ENCODE measurements at regions not wholly inside any gene's neighbourhood (a gene's known extent, or its start where the extent isn't known, plus 50 kb on each side); places are given as distances from the start of the nearest gene placed in this dataset.
"Not testable (repeated sequence)": the region's sequence is repeated elsewhere in the genome, so short reads cannot be mapped to it uniquely, and the experiment has no call there.

- no peak for TF ChIP-seq NFAT5 (CRISPR knock-in tag; IDR thresholded peaks at IDR 0.05)
- TF ChIP-seq ZNF614 (CRISPR knock-in tag; IDR thresholded peaks at IDR 0.05; ENCODE audit: borderline replicate concordance), result no peak
- TF ChIP-seq CENPX (CRISPR knock-in tag; IDR thresholded peaks at IDR 0.05), result no peak
- TF ChIP-seq SKIL (CRISPR knock-in tag; IDR thresholded peaks at IDR 0.05; ENCODE audit: borderline replicate concordance), result no peak
These were observed 76.1 kb upstream of the KCTD1 start (continued) for GRCh38 chr18:26624443-26624842.

GRCh38 chr18:26623314-26623713 lies 75.0 kb upstream of the KCTD1 start:
- POLR2A ChIA-PET; H3K27ac ChIP-seq (ENCODE audit: extremely low read length, insufficient read depth, low read length); ATAC-seq; in situ Hi-C loops (cut with HindIII; ENCODE audit: extremely low pct_ligation_motif_present, low pct_unique_long_range_greater_than_20kb); H3K79me2 ChIP-seq (ENCODE audit: insufficient read depth, low read length); H3K27me3 ChIP-seq (ENCODE audit: control insufficient read depth in 1 of 2, insufficient read depth in 2 of 2, low read length in 2 of 2); BruUV-seq (replicated peaks); H3K4me2 ChIP-seq (ENCODE audit: low read depth, low read length); CTCF ChIA-PET (ENCODE audit: low intra/inter-chr PET ratio, low total read pairs); FAIRE-seq; H2AFZ ChIP-seq (ENCODE audit: low read length); H3K4me3 ChIP-seq (replicated peaks in 1 of 3; ENCODE audit: insufficient read depth in 1 of 3, low read depth in 2 of 3, low read length in 3 of 3); H3K36me3 ChIP-seq (replicated peaks in 1 of 2; ENCODE audit: control insufficient read depth in 1 of 2, insufficient read depth in 2 of 2, low read length in 2 of 2); H4K20me1 ChIP-seq (ENCODE audit: insufficient read depth, low read length); H3K4me1 ChIP-seq (ENCODE audit: insufficient read depth, low read length); H3K9ac ChIP-seq (ENCODE audit: insufficient read depth, low read depth, low read length); DNase-seq (ENCODE audit: low spot score): not testable (repeated sequence)
- H3K9me3 ChIP-seq (ENCODE audit: low read length), result peaks cover 26% of the 10 kb centered on the region
- 3% methylated on average over 2 of the region's 2 CpGs for WGBS (ENCODE audit: low lambda C conversion rate)
- intact Hi-C loops (cut with micrococcal nuclease; ENCODE audit: unreplicated experiment), result loop anchor here (10.0 kb wide), 1 partner anchor 381 kb away; no protein-coding TSS in a partner anchor
